Fibroblast of pulmonary artery (primary cell): ENCODE measurements at regions not wholly inside any gene's neighbourhood (a gene's known extent, or its start where the extent isn't known, plus 50 kb on each side); places are given as distances from the start of the nearest gene placed in this dataset.
"Not testable (repeated sequence)": the region's sequence is repeated elsewhere in the genome, so short reads cannot be mapped to it uniquely, and the experiment has no call there.

Experiments
- DNase-seq: peaks from one replicate; pipeline ENCODE4 v3.0.0-alpha.2; 2010; ENCODE audit warnings: low read depth
- H3K4me3 ChIP-seq: replicated peaks from 2 replicates; pipeline ENCODE4 v1.5.1; 2011; ENCODE audit warnings: low read depth, mild to moderate bottlenecking, control low read depth, low read length, moderate library complexity
- CTCF ChIP-seq: IDR thresholded peaks from 2 replicates; pipeline ENCODE4 v1.5.1; 2011; ENCODE audit warnings: mild to moderate bottlenecking, control low read depth, low read length, inconsistent platforms; ENCODE audit errors: missing control alignments

DNA sequence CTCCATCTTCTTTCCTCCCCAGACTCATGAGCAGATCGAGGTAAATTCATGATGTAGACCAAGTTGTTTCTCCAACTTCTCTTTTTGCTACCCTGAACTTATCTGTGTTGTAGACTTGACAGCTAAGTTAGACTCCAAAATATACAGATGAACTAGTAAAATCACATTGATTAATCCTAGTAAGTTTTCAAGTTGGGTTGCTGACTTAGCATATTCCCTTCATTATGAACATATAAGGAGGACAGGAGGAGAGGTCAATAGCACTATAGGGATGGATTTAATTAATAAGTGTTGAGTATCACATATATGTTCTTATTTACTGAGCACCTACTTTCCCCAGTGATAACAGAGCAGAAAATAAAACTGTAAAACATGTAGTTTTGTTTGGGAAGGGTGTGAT, 227.3 kb downstream of the TINAG start:
- no peak overlapping the region for H3K4me3 ChIP-seq
- no peak for TF ChIP-seq CTCF
- DNase-seq, result no peak

GRCh38 chr6:54541541-54541940, 233.3 kb downstream of the TINAG start:
- no peak for TF ChIP-seq CTCF
- no peak for DNase-seq
- no peak overlapping the region for H3K4me3 ChIP-seq

DNA sequence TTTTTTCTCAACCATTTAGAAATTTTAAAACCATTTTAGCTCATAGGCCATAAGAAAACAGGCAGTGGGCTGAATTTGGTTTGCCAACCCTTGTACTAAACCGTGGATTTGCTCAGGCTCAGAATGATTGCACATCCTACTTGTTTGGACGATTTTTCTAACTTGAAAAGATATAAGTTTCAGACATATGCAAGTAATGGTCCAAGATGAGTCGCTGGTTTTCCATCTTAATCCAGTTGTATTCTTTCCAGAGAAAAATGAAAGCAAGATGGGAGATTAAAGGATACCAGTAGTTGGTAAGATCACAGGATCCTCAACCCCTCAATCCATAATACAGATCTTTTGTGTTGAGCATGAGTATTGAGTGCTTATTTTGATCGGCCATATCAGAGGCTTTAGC, 250.9 kb downstream of the TINAG start:
- no peak for TF ChIP-seq CTCF
- DNase-seq, result no peak
- no peak overlapping the region for H3K4me3 ChIP-seq

- not testable (repeated sequence) for DNase-seq, H3K4me3 ChIP-seq
These were observed 255.9 kb downstream of the TINAG start for GRCh38 chr6:54564188-54564587.

DNA sequence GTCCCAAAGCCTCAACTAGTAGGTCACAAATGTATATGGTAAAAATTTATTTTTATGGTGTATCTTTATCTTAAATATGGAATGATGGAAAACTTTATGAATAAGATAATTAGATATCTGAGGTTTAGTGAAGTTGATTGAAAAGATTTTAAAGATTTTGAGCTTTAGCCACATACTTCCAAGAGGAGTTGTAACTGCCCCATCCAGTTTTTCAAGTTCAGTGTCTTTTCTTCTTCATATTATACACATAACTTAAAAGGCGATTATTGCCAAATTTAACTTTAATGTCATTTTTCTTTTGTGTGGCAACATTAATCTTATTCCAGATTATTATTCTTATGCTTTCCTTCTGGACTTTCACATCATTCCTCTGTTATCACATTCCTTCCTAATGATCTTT, 266.4 kb downstream of the TINAG start:
- TF ChIP-seq CTCF, result no peak
- no peak for DNase-seq
- no peak overlapping the region for H3K4me3 ChIP-seq

- no peak for DNase-seq
- H3K4me3 ChIP-seq, result no peak overlapping the region
- no peak for TF ChIP-seq CTCF
These were observed 268.3 kb upstream of the FAM83B start for GRCh38 chr6:54578261-54578660.

GRCh38 chr6:54579011-54579410, 267.6 kb upstream of the FAM83B start:
- no peak overlapping the region for H3K4me3 ChIP-seq
- TF ChIP-seq CTCF, result no peak
- DNase-seq, result no peak

- TF ChIP-seq CTCF, result no peak
These were observed 260.3 kb upstream of the FAM83B start for GRCh38 chr6:54586251-54586650.

More at GRCh38 chr6:54586251-54586650, 260.3 kb upstream of the FAM83B start:
- DNase-seq, result peak; percentile 77
- H3K4me3 ChIP-seq, result no peak overlapping the region
